ACHN (cell line): ENCODE measurements at regions not wholly inside any gene's neighbourhood (a gene's known extent, or its start where the extent isn't known, plus 50 kb on each side); places are given as distances from the start of the nearest gene placed in this dataset.
"Not testable (repeated sequence)": the region's sequence is repeated elsewhere in the genome, so short reads cannot be mapped to it uniquely, and the experiment has no call there.

Experiments used
- DNase-seq: peaks from one replicate; pipeline ENCODE4 v3.0.0-alpha.2; 2015
- in situ Hi-C: cut with HindIII; loops from 2 replicates; pipeline ENCODE4 v1.10.0; 2017; ENCODE audit warnings: low sequenced_read_pairs, low pct_ligation_motif_present, low pct_unique_long_range_greater_than_20kb

DNA sequence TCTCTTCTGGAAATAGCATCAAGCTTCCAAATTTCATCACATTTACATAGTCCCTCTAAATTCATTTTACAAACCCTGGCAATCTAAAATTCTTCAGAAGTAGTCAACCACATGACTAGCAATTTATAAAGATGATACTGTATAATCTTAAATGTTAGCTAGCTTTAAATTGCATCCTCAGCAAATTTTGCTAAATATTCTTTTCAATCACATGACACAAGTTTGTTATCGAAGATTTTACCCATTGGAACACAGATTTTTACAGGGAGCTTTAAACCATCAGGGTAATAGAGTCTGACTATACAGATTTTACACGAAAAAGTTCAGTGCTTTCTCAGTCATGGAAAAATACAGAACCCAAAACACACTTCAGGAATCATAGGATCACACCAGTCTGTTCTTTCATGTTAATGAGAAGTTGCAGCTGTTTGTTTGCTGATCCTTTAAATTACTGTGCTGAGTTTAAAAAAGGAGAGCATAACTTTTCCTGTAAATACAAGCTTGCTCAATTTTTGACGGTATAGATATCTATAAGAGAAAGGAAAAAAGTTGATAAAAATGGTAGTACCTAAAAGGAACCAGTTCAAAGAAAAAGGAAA, 445.8 kb upstream of the ADGRB3 start:
- DNase-seq, result no peak
- in situ Hi-C loops, result no loop called here

DNA sequence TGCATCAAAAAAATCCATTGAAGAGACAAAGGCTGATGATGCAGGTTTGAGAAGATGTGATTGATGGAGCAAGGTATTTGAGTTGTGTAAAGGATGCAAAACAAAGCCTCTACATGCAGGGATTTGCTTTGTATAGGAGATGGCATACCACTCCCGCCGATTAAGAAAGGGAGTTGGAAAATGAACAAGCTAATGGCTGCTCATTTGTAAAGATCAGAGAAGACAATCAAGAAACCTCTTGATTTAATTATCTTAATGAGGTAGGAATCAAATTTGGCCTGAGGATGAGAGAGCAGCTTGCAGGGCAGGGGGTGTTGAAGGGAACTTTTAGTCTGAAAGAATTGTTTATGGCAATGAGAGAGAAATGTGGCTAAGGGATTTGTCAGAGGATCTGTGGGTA, 448.2 kb upstream of the ADGRB3 start:
- in situ Hi-C loops, result no loop called here
- DNase-seq, result no peak

DNA sequence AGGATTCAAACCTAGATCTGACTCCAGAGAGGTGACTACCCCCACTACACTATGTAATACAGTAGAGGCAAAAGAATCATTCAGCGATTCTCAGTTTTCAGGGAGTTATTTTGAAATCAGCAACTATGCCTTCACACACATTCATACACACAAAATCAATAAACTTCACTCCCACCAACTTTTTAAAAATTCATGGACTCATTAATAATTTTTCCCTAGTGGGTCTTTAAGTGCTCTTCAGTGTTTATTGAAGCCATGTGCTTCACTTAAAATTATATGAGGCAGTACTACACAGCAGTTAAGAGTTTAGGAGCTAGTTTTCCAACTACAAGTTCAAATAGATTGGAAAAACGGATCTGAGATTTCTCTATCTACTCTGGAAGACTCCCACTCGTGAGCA, 452.7 kb upstream of the ADGRB3 start:
- no peak for DNase-seq
- in situ Hi-C loops, result no loop called here

DNA sequence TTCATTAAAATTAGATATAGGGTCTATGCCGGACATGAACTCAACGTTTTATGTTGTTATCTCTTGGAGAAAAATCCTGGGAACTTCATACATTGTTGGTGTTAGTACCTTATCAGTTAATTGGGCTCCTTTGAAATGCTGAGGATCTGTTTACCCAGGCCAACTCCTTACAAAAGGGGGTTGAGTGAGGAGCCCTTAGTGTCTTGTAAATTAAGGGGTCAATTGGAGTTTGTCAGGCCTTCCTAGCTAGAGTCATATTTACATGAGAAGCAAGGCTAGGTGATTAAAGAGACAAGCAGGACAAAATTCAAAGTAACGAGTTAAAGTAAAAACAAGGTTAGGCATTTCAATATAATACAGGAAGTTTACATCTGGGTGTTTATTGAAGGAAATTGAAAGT, 454.1 kb upstream of the ADGRB3 start:
- in situ Hi-C loops, DNase-seq: not testable (repeated sequence)

DNA sequence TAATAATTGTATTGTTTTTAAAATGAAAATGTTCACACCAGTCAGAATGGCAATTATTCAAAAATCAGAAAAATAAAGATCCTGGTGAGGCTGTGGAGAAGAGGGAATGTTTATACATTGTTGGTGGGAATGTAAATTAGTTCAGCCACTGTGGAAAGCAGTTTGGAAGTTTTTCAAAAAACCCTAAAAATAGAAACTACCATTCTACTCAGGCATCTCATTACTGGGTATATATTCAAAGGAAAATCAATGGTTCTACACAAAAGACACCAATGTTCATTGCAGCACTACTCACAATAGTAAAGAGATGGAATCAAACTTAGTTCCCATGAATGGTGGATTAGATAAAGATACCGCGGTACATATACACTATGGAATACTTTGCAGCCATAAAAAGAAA, 461.5 kb upstream of the ADGRB3 start:
- in situ Hi-C loops, result no loop called here
- DNase-seq, result no peak

DNA sequence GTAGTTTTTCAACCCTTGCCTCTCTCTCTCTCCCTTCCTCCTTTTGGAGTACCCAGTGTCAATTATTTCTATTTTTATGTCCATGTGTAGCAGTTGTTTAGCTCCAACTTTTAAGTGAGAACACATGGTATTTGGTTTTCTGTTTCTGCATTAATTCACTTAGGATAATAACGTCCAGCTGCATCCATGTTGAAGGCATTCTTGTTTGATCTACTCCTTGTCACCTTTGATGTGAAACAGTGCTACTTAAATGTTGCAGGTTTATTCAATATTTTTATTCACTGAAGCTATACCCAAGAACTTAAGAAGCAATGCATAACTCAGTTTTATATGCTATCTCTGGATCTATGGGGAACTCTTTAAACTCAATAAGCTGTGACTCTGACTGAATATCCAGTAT, 465.2 kb upstream of the ADGRB3 start:
- in situ Hi-C loops, result no loop called here

DNA sequence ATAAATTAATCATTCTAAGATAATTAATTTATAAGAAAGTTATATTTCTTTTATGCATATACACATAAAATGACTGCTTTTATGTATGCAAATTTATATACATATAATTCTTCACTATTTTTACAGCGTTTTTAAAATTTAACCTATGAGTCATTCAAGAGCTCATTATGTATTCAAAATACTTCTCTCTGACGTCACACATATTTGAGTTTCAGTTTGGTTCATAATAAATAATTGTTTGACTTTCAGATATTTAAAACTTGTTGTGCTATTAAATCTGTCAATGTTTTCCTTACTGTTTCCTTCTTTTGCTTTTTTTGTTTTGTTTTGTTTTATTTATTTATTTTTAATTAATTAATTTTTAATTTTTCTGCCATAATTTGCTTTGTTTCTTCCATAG, 467.5 kb upstream of the ADGRB3 start:
- in situ Hi-C loops, result no loop called here
- no peak for DNase-seq

More for the DNA sequence above, 465.2 kb upstream of the ADGRB3 start:
- DNase-seq, result no peak

DNA sequence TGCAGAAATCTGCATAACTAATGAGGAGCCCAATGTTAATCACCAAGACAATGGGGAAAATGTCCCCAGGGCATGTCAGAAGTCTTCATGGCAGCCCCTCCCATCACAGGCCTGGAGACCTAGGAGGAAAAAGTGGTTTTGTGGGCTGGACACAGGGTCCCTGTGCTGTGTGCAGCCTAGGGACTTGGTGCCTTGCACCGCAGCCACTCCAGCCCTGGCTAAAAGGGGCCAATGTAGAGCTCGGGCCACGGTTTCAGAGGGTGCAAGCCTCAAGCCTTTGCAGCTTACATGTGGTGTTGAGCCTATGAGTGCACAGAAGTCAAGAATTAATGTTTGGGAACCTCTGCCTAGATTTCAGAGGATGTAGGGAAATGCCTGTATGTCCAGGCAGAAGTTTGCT, 474.3 kb upstream of the ADGRB3 start:
- DNase-seq, in situ Hi-C loops: not testable (repeated sequence)

DNA sequence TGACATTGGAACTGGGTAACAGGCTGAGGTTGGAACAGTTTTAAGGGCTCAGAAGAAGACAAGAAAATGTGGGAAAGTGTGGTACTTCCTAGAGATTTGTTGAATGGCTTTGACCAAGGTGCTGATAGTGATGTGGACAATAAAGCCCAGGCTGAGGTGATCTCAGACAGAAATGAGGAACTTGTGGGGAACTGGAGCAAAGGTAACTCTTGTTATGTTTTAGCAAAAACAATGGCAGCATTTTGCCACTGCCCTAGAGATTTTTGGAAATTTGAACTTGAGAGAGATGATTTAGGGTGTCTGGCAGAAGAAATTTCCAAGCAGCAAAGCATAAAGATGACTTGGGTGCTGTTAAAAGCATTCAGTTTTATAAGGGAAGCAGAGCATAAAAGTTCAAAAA, 474.7 kb upstream of the ADGRB3 start:
- DNase-seq, result no peak
- in situ Hi-C loops, result no loop called here

DNA sequence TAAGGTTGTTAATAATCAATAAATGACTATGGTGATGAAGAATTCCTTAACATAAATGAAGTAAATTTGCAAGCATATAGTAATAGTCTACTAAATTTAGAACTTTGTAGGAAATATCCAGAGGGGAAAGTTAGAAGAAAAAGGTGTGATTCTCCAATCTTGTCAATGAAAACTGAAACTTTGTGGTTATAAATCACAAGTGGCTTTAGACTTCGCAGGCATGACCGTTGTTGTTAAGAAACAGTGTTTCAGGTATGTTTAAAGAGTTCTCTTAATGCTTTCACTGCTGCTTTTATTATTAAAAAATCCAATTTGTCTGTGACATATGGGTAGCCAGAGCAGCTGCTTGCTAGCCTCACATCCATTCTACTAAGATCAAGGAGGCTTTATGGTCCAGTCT, 475.6 kb upstream of the ADGRB3 start:
- DNase-seq, result no peak
- in situ Hi-C loops, result no loop called here

DNA sequence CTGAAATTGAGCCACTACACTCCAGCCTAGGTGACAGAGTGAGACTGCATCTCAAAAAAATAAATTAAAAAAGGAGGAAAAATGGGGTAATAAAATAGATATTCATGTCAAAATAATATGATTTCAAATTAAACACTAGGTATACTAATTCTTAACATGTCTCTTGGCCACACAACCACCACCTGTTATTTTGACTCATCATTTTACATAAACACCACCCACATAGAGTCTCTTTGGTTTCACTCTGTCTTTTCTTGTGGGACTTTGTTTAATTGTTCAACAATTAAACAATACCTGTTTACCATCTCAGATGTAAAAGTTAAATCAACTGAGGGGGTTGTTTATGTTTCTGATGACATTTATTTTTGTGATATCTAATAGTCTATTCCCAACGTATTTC, 476.8 kb upstream of the ADGRB3 start:
- in situ Hi-C loops, result no loop called here
- no peak for DNase-seq

DNA sequence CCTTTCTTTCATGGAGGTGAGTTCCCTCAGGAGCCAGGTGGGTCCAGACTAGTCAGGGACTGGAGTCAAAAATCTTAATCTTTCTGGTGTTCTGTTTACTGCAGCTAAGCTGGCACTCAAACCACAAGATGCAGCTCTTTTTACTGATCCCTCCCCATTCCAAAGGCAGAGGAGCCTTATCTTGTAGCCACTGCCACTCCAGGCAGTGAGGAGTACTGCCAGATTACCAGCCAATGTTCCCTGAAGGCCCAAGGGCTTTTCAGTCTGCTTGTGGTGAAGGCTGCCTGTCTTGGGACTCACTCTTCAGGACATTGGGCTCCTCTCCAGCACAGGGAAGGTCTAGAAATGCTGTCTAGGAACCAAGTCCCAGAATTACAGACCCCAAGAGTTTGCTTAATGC, 490.4 kb upstream of the ADGRB3 start:
- in situ Hi-C loops, result no loop called here
- no peak for DNase-seq

DNA sequence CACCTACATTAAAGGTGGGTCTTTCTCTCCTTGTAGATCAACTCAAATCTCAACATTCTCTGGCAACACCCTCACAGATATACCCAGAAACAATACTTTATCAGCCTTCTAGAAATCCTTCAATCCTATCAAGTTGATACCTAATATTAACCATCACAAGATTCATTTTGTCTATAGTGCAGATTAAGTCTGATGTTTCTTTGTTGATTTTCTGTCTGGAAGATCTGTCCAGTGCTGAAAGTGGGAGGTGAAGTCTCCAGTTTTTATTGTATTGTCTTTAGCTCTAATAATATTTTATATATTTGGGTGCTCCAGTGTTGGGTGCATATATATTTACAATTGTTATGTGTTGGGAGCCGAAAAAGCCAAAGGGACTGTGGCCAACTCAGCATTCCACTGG, 493.9 kb upstream of the ADGRB3 start:
- DNase-seq, result no peak
- in situ Hi-C loops, result no loop called here

DNA sequence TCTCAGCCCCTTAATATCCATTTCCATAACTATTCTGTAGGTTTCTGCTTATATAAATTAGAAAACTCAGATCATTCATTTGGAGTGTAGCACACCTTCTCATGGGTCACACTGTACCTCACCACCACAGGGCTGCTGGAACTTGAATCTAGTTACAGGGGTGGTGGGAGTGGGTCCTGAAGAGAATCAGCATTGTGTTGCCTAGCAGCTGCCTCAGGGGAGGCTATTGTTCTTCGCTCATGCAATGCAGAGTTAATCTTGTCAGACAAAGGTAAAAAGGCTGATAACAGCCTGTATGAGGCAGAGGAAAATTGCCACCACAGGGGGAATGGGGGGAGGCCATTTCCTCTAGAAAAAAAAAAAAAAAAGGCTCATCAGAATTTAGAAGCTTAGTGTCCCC, 496.0 kb upstream of the ADGRB3 start:
- no peak for DNase-seq
- in situ Hi-C loops, result no loop called here

DNA sequence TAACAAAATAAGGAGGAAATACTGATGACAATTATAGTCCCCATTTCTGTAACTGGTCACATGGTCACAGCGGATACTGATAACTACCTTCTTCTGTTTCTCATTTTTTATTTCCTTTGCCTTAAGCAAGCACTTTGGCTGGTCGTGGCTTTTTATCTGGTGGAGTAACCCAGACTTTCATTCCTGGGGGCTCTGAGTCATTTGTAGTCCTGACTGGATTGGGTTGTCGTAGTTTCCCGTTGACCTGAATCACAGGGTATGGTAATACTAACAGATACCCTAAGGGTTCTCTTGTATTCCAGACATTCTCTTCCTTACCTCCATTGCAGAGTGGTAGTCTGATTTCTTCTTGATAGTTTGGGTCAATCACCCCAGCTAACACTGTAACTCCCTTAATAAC, 500.3 kb upstream of the ADGRB3 start:
- DNase-seq, result no peak
- in situ Hi-C loops, result no loop called here

DNA sequence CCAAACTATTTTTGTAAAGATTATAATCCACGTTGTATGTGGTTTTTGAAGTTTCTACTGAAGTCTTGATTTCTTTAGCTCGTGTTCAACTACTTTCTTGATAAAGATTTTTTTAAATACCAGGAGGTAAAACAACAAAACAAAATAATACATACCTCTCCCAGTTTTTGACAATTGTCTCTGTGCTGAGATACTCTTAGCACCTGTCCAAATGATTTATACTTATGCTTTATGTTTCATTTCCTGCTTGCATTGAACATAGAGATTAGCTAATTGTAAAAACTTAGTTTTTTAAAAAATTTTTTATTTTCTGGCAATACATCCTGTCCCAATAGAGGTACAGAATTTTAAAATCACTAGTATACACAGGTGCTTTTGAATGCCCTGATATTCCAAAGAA, 506.9 kb upstream of the ADGRB3 start:
- in situ Hi-C loops, result no loop called here
- no peak for DNase-seq

DNA sequence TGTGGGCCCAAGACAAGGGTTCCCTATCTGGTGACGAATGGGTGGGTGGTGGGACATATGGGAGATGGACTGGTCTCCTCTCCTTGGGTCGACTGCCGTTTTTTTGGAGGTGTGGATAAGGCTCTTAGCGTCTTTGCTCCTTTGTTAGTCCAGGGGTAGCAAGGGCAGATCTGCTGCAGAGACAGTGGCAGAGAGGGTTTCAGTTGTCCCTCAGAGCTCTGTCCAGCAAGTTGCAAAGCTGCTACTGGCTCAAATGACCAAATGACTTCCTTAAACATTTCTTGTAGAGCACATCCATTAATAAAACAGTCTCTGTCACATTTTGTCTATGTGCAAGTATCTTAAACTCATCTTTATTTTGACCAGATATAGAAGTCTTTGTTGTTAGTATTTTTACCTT, 508.0 kb upstream of the ADGRB3 start:
- in situ Hi-C loops, result no loop called here
- DNase-seq, result no peak

DNA sequence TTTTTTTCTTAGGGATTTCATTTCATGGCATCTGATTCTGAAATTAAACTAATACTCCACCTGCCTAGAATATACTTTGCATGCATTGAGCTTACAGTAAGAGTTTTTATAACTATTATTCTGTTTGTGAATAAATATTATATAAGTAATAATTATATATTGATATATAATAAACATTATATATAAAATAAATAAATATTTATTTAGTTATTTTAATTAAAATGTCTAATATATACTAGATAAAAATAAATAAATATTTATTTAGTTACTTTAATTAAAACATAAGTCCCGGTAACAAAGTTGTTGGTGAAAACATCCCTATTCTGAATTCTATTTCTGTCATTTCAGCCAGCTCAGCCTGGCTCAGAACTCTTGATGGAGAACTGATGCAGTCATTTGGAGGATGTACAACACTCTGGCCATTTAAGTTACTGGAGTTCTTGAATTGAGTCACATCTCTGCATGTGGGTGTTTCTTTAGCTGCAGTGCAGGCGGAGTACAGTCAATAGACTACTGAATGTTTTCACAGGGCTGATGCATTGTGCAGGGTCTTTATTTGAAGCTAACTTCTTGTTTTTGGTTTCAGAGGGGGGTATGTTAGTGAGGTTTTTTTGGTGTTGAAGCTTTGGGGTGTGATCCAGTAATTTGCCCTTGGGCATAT, 508.9 kb upstream of the ADGRB3 start:
- in situ Hi-C loops, result no loop called here
- DNase-seq, result no peak

DNA sequence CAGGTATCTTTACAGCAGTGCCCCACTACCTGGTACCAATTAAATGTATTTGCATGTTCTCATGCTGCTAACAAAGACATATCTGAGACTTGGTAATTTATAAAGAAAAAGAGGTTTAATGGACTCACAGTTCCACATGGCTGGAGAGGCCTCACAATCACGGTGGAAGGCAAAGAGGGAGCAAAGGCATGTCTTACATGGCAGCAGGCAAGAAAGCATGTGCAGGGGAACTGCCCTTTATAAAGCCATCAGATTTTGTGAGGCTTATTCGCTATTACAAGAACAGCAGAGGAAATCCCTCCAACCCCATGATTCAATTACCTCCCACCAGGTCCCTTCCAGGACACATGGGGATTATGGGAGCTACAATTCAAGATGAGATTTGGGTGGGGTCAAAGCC, 512.1 kb upstream of the ADGRB3 start:
- in situ Hi-C loops, DNase-seq: not testable (repeated sequence)

DNA sequence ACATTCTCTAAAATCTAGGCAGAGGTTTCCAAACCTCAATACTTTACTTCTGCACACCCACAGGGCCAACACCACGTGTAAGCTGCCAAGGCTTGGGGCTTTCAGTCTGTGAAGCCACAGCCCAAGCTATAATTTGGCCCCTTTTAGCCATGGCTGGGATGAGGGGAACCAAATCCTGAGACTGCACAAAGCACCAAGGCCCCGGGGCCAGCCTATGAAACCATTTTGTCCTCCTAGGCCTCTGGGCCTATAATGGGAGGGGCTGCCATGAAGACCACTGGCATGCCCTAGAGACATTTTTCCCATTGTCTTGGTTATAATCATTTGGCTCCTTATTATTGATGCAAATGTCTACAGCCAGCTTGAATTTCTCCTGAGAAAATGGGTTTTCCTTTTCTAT, 513.0 kb upstream of the ADGRB3 start:
- in situ Hi-C loops, result no loop called here
- no peak for DNase-seq

DNA sequence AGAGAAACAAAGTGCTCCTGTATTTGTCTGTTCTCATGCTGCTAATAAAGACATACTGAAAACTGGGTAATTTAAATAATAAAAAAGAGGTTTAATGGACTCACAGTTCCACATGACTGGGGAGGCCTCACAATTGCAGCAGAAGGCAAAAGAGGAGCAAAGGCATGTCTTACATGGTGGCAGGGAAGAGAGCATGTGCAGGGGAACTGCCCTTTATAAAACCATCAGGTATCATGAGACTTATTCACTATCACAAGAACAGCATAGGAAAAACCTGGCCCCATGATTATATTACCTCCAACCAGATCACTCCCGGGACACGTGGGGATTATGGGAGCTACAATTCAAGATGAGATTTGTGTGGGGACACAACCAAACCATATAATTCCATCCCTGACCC, 514.1 kb upstream of the ADGRB3 start:
- in situ Hi-C loops, result not testable (repeated sequence)

More for the DNA sequence above, 514.1 kb upstream of the ADGRB3 start:
- DNase-seq, result not testable (repeated sequence)
